H9 (cell line): ENCODE measurements at regions not wholly inside any gene's neighbourhood (a gene's known extent, or its start where the extent isn't known, plus 50 kb on each side); places are given as distances from the start of the nearest gene placed in this dataset.

Source experiments
- DNase-seq: peaks from one replicate; pipeline ENCODE4 v3.0.0-alpha.2; 2017
- H2AFZ ChIP-seq: one replicate; pipeline ENCODE4 v1.6.1; 2013; ENCODE audit warnings: mild to moderate bottlenecking, low read length, control low read depth, moderate library complexity
- H2AK5ac ChIP-seq: 2 replicates; pipeline ENCODE4 v1.6.1; 2013; ENCODE audit warnings: low read length, control low read depth, mixed read lengths; ENCODE audit not compliant: insufficient read length
- H2BK120ac ChIP-seq: one replicate; pipeline ENCODE4 v1.6.1; 2013; ENCODE audit warnings: low read depth, mild to moderate bottlenecking, low read length, control low read depth, inconsistent platforms; ENCODE audit not compliant: poor library complexity, severe bottlenecking
- H2BK12ac ChIP-seq: 2 replicates; pipeline ENCODE4 v1.6.1; 2013; ENCODE audit warnings: low read length, control low read depth, mixed read lengths, low read depth; ENCODE audit not compliant: insufficient read length
- H2BK15ac ChIP-seq: 2 replicates; pipeline ENCODE4 v1.6.1; 2013; ENCODE audit warnings: low read depth, low read length, control low read depth
- H2BK20ac ChIP-seq: one replicate; pipeline ENCODE4 v1.6.1; 2013; ENCODE audit warnings: low read depth, mild to moderate bottlenecking, low read length, control low read depth, inconsistent platforms; ENCODE audit not compliant: poor library complexity, severe bottlenecking
- H2BK5ac ChIP-seq: 2 replicates; pipeline ENCODE4 v1.6.1; 2013; ENCODE audit warnings: low read length, control low read depth, mixed read lengths; ENCODE audit not compliant: insufficient read length
- H3K14ac ChIP-seq: 2 replicates; pipeline ENCODE4 v1.6.1; 2013; ENCODE audit warnings: low read length, control low read depth; ENCODE audit not compliant: insufficient read depth
- H3K18ac ChIP-seq: 2 replicates; pipeline ENCODE4 v1.6.1; 2013; ENCODE audit warnings: low read depth, mild to moderate bottlenecking, mixed read lengths, low read length, control low read depth; ENCODE audit not compliant: insufficient read length
- H3K23ac ChIP-seq: 2 replicates; pipeline ENCODE4 v1.6.1; 2013; ENCODE audit warnings: low read length, control low read depth, mixed read lengths, low read depth; ENCODE audit not compliant: insufficient read length
- H3K23me2 ChIP-seq: 2 replicates; pipeline ENCODE4 v1.6.1; 2013; ENCODE audit warnings: low read depth, mild to moderate bottlenecking, mixed read lengths, low read length, control low read depth; ENCODE audit not compliant: insufficient read length, poor library complexity, severe bottlenecking
- H3K27ac ChIP-seq: 2 replicates; pipeline ENCODE4 v1.5.1; 2013; ENCODE audit warnings: low read length, control low read depth, mixed read lengths, low read depth; ENCODE audit not compliant: insufficient read length
- H3K27me3 ChIP-seq: 2 replicates; pipeline ENCODE4 v1.6.1; 2013; ENCODE audit warnings: low read length, control low read depth, inconsistent platforms; ENCODE audit not compliant: insufficient read depth
- H3K4ac ChIP-seq: 2 replicates; pipeline ENCODE4 v1.6.1; 2013; ENCODE audit warnings: low read depth, mild to moderate bottlenecking, control low read depth, inconsistent platforms, low read length, moderate library complexity
- H3K4me1 ChIP-seq: 2 replicates; pipeline ENCODE4 v1.6.1; 2013; ENCODE audit warnings: low read length, control low read depth, inconsistent platforms; ENCODE audit not compliant: insufficient read depth
- H3K4me2 ChIP-seq: 2 replicates; pipeline ENCODE4 v1.6.1; 2013; ENCODE audit warnings: low read length, control low read depth, mixed read lengths; ENCODE audit not compliant: insufficient read length, insufficient read depth
- H3K56ac ChIP-seq: 2 replicates; pipeline ENCODE4 v1.6.1; 2013; ENCODE audit warnings: low read depth, mild to moderate bottlenecking, mixed read lengths, low read length, control low read depth; ENCODE audit not compliant: insufficient read length
- H3K79me1 ChIP-seq: 2 replicates; pipeline ENCODE4 v1.6.1; 2013; ENCODE audit warnings: low read depth, mild to moderate bottlenecking, moderate library complexity, low read length, control low read depth, inconsistent platforms; ENCODE audit not compliant: insufficient read depth, poor library complexity, severe bottlenecking
- H3K79me2 ChIP-seq: 2 replicates; pipeline ENCODE4 v1.6.1; 2013; ENCODE audit warnings: low read length, control low read depth, inconsistent platforms; ENCODE audit not compliant: insufficient read depth
- H3K9ac ChIP-seq: 2 replicates; pipeline ENCODE4 v1.6.1; 2013; ENCODE audit warnings: low read length, control low read depth, mixed read lengths; ENCODE audit not compliant: insufficient read length; ENCODE audit errors: extremely low read depth
- H3K9me3 ChIP-seq: one replicate; pipeline ENCODE4 v1.6.1; 2013; ENCODE audit warnings: low read depth, low read length, inconsistent platforms; ENCODE audit not compliant: control insufficient read depth
- H3T11ph ChIP-seq: one replicate; pipeline ENCODE4 v1.6.1; 2013; ENCODE audit warnings: mild to moderate bottlenecking, low read length, control low read depth, inconsistent platforms
- H4K20me1 ChIP-seq: one replicate; pipeline ENCODE4 v1.6.1; 2013; ENCODE audit not compliant: control insufficient read depth, insufficient read length, insufficient read depth
- H4K5ac ChIP-seq: 2 replicates; pipeline ENCODE4 v1.6.1; 2013; ENCODE audit warnings: low read depth, mild to moderate bottlenecking, mixed read lengths, low read length, control low read depth; ENCODE audit not compliant: insufficient read length
- H4K8ac ChIP-seq: replicated peaks from 2 replicates; pipeline ENCODE4 v1.6.1; 2013; ENCODE audit warnings: low read length, control low read depth, mixed read lengths, low read depth; ENCODE audit not compliant: insufficient read length
- H4K91ac ChIP-seq: 2 replicates; pipeline ENCODE4 v1.6.1; 2013; ENCODE audit warnings: low read depth, mild to moderate bottlenecking, moderate library complexity, mixed read lengths, low read length, control low read depth; ENCODE audit not compliant: insufficient read length
- H3K27ac Mint-ChIP-seq, 3 experiments: 2 replicates in 2 of 3; 3 replicates in 1 of 3; pipeline ENCODE4 v1.8.0; 2020 to 2021; ENCODE audit warnings: mixed read lengths in 3 of 3, mild to moderate bottlenecking in 1 of 3, moderate library complexity in 1 of 3
- H3K27me3 Mint-ChIP-seq: 2 replicates; pipeline ENCODE4 v1.8.0; 2021; ENCODE audit warnings: low read depth, mild to moderate bottlenecking, moderate library complexity, mixed read lengths
- H3K36me3 Mint-ChIP-seq, 3 experiments: 2 replicates in 2 of 3; 3 replicates in 1 of 3; pipeline ENCODE4 v1.8.0; 2020 to 2021; ENCODE audit warnings: low read depth in 3 of 3, mixed read lengths in 3 of 3; ENCODE audit not compliant: insufficient read depth in 1 of 3
- H3K4me1 Mint-ChIP-seq, 2 experiments: 2 replicates each; pipeline ENCODE4 v1.8.0; 2020; ENCODE audit warnings: mixed read lengths in 2 of 2
- H3K4me3 Mint-ChIP-seq, 2 experiments: 2 replicates in 1 of 2; 3 replicates in 1 of 2; pipeline ENCODE4 v1.8.0; 2020 to 2021; ENCODE audit warnings: mild to moderate bottlenecking in 2 of 2, mixed read lengths in 2 of 2, moderate library complexity in 1 of 2
- H3K9me3 Mint-ChIP-seq, 2 experiments: 2 replicates in 1 of 2; 3 replicates in 1 of 2; pipeline ENCODE4 v1.8.0; 2020; ENCODE audit warnings: mild to moderate bottlenecking in 2 of 2, mixed read lengths in 2 of 2, moderate library complexity in 1 of 2
- CTCF ChIP-seq: fragments of 200-600 bp; sonication (generic); conservative IDR thresholded peaks from 3 replicates; pipeline ENCODE4 v1.8.0; 2021; ENCODE audit warnings: antibody characterized with exemption, mild to moderate bottlenecking
- WGBS: extraction: QIAGEN DNeasy Blood & Tissue Kit; methylation state at CpG from one replicate; pipeline ENCODE4 v1.1.7; 2013; ENCODE audit warnings: missing lambda C conversion rate, low lambda C conversion rate, mixed read lengths; ENCODE audit not compliant: insufficient read length; ENCODE audit errors: extremely low coverage; 5-methylcytosine and 5-hydroxymethylcytosine counted together

- DNase-seq = no peak
- no peak overlapping the region for H3K56ac ChIP-seq
- no peak overlapping the region for H3K4me2 ChIP-seq
- H3K27me3 ChIP-seq = no peaks in the 10 kb centered on the region
- no peak overlapping the region for H2AFZ ChIP-seq
- no peak overlapping the region for H2AK5ac ChIP-seq
- H4K20me1 ChIP-seq = no peaks in the 10 kb centered on the region
- peaks cover 0 to 4% (median 0%) of the 10 kb centered on the region in 3 experiments; a peak in 1 of 7 replicates for H3K36me3 Mint-ChIP-seq
- no peaks in the 10 kb centered on the region for H3K9me3 ChIP-seq
- H2BK5ac ChIP-seq = no peak overlapping the region
- H3K23me2 ChIP-seq = no peaks in the 10 kb centered on the region
- no peak overlapping the region for H2BK15ac ChIP-seq
- no peak overlapping the region for H4K5ac ChIP-seq
- H3K4me1 ChIP-seq = no peaks in the 10 kb centered on the region
- no peak overlapping the region for H3K27ac ChIP-seq
- H3T11ph ChIP-seq = no peak overlapping the region
- no peak overlapping the region for H3K18ac ChIP-seq
- H2BK20ac ChIP-seq = no peak overlapping the region
- no peak overlapping the region for H4K8ac ChIP-seq
- H3K27me3 Mint-ChIP-seq = no peaks in the 10 kb centered on the region
- H3K23ac ChIP-seq = no peak overlapping the region
- H3K27ac Mint-ChIP-seq = no peak overlapping the region
- no peaks in the 10 kb centered on the region for H3K79me1 ChIP-seq
- H4K91ac ChIP-seq = no peak overlapping the region
- no CpG with 5 or more reads among the region's 2 CpGs for WGBS
- no peak overlapping the region for H2BK12ac ChIP-seq
- no peaks in the 10 kb centered on the region for H3K4me1 Mint-ChIP-seq
- H3K9ac ChIP-seq = no peak overlapping the region
- no peak overlapping the region for H2BK120ac ChIP-seq
- TF ChIP-seq CTCF = no peak
- no peak overlapping the region for H3K4me3 Mint-ChIP-seq
- H3K9me3 Mint-ChIP-seq = peaks cover 5% of the 10 kb centered on the region in 2 experiments; a peak in 2 of 5 replicates
- no peak overlapping the region for H3K4ac ChIP-seq
- H3K14ac ChIP-seq = no peak overlapping the region
- no peaks in the 10 kb centered on the region for H3K79me2 ChIP-seq
These were observed 312.2 kb downstream of the ADGRG6 start for GRCh38 chr6:142613981-142614380.
